ENCODE measurements at regions not wholly inside any gene's neighbourhood (a gene's known extent, or its start where the extent isn't known, plus 50 kb on each side); places are given as distances from the start of the nearest gene placed in this dataset.

DNA sequence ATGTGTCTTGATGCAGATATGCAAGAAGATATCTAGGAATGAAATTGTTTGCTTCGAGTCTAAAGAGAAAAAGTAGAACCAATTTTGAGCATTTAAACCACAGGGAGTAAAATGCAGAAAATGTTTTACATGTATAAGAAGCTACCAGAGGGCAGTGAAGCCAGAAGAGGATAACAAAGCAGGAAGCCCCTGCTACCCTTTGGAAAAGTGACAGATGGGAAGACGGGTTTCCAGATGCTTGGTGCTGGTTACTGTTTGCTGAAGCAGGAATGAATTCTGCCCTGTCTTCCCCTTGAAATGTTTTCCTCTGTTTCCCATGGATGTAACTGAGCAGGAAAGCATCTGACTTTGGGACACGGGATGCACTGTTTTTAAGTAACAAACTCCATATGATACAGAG is 822.2 kb downstream of the MRPL39 start:
- dilution Hi-C loops (cut with HindIII; ENCODE audit: low sequenced_read_pairs, unreplicated experiment) = no loop called here
- H3K14ac ChIP-seq (replicated peaks; ENCODE audit: low read depth, low read length) = no peak overlapping the region
- H4K5ac ChIP-seq (ENCODE audit: low read depth, low read length) = no peak overlapping the region

More for the DNA sequence above, 822.2 kb downstream of the MRPL39 start:
- Histone ChIP-seq H3K4me2 (ENCODE audit: low read depth, low read length) (no peak overlapping the region), H2BK20ac (ENCODE audit: low read depth, low read length) (no peak overlapping the region), H2BK15ac (ENCODE audit: low read depth, low read length) (no peak overlapping the region), H3K9me3 (ENCODE audit: control insufficient read depth, insufficient read depth, low read length) (no peaks in the 10 kb centered on the region), H3K4ac (ENCODE audit: low read depth, low read length) (no peak overlapping the region), H3K27ac (ENCODE audit: insufficient read depth, low read length) (no peak overlapping the region), H2BK5ac (ENCODE audit: low read depth, low read length, poor library complexity, severe bottlenecking) (no peak overlapping the region), H2AK5ac (ENCODE audit: low read depth, low read length) (no peak overlapping the region), H3K9ac (ENCODE audit: low read depth, low read length) (no peak overlapping the region), H3K23ac (ENCODE audit: low read depth, low read length) (no peak overlapping the region), H3K36me3 (ENCODE audit: control insufficient read depth, insufficient read depth, low read length) (no peaks in the 10 kb centered on the region), H4K20me1 (ENCODE audit: insufficient read depth, low read length) (no peaks in the 10 kb centered on the region), H3K27me3 (ENCODE audit: control insufficient read depth, insufficient read depth, low read length) (no peaks in the 10 kb centered on the region), H2BK120ac (ENCODE audit: low read depth, low read length) (no peak overlapping the region), H4K8ac (ENCODE audit: low read depth in 2 of 2, low read length in 2 of 2) (no peak overlapping the region), H3K56ac (ENCODE audit: extremely low read depth, insufficient read depth, low read length) (no peak overlapping the region), H2AK9ac (replicated peaks; ENCODE audit: low read depth, low read length, poor library complexity) (no peak overlapping the region), H4K91ac (ENCODE audit: insufficient read depth, low read depth, low read length) (no peak overlapping the region), H3K9me1 (ENCODE audit: insufficient read depth, low read length) (no peaks in the 10 kb centered on the region), H3K18ac (ENCODE audit: low read depth, low read length) (no peak overlapping the region), H3K4me1 (ENCODE audit: control insufficient read depth, insufficient read depth, low read length) (no peaks in the 10 kb centered on the region), H3K79me1 (ENCODE audit: low read depth in 1 of 2, low read length in 2 of 2) (no peaks in the 10 kb centered on the region), H3K4me3 (ENCODE audit: insufficient read depth, low read depth, low read length) (no peak overlapping the region), H2AFZ (replicated peaks; ENCODE audit: low read length, poor library complexity) (no peak overlapping the region)
- intact Hi-C loops (cut with micrococcal nuclease) (no loop called here), in situ Hi-C loops (cut with MboI; ENCODE audit: low sequenced_read_pairs) (no loop called here)
- 33% methylated on average over 1 of the region's 3 CpGs; no CpG with 5 or more reads in 1 of the 2 experiments for WGBS, 2 experiments (ENCODE audit: extremely low coverage in 2 of 2, insufficient read length in 1 of 2)
- DNase-seq (no peak), ATAC-seq (ENCODE audit: low read depth) (no peak)
- ChIA-PET POLR2A (ENCODE audit: unreplicated experiment) (no interaction called here), CTCF (no interaction called here)
- TF ChIP-seq NFE2L2 (IDR thresholded peaks at IDR 0.05; ENCODE audit: low read depth, low read length) = no peak
- TF ChIP-seq FOS (IDR thresholded peaks at IDR 0.05; ENCODE audit: low read depth, low read length) = no peak
- TF ChIP-seq SMC3 (IDR thresholded peaks at IDR 0.05; ENCODE audit: low read depth, low read length) = no peak
- TF ChIP-seq RAD21 (IDR thresholded peaks at IDR 0.05; ENCODE audit: low read length) = no peak
- TF ChIP-seq MAZ (IDR thresholded peaks at IDR 0.05; ENCODE audit: borderline replicate concordance, low read depth, low read length) = no peak
- TF ChIP-seq RFX5 (IDR thresholded peaks at IDR 0.05; ENCODE audit: low read depth, low read length) = no peak
- TF ChIP-seq BHLHE40 (IDR thresholded peaks at IDR 0.05; ENCODE audit: low read depth, low read length) = no peak
- no peak for TF ChIP-seq CEBPB (IDR thresholded peaks at IDR 0.05; ENCODE audit: low read depth, low read length)
- TF ChIP-seq, protein P1, sequence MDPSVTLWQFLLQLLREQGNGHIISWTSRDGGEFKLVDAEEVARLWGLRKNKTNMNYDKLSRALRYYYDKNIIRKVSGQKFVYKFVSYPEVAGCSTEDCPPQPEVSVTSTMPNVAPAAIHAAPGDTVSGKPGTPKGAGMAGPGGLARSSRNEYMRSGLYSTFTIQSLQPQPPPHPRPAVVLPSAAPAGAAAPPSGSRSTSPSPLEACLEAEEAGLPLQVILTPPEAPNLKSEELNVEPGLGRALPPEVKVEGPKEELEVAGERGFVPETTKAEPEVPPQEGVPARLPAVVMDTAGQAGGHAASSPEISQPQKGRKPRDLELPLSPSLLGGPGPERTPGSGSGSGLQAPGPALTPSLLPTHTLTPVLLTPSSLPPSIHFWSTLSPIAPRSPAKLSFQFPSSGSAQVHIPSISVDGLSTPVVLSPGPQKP (IDR thresholded peaks at IDR 0.05; ENCODE audit: borderline replicate concordance, low read depth, low read length) = no peak
- no peak for TF ChIP-seq RCOR1 (IDR thresholded peaks at IDR 0.05; ENCODE audit: insufficient replicate concordance, low read length)
- TF ChIP-seq CHD1 (IDR thresholded peaks at IDR 0.05; ENCODE audit: low read depth, low read length) = no peak
- TF ChIP-seq, protein P2, sequence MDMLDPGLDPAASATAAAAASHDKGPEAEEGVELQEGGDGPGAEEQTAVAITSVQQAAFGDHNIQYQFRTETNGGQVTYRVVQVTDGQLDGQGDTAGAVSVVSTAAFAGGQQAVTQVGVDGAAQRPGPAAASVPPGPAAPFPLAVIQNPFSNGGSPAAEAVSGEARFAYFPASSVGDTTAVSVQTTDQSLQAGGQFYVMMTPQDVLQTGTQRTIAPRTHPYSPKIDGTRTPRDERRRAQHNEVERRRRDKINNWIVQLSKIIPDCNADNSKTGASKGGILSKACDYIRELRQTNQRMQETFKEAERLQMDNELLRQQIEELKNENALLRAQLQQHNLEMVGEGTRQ (IDR thresholded peaks at IDR 0.05; ENCODE audit: low read depth, low read length) = no peak
- no TSS peak for BruUV-seq (replicated peaks)

Measured in IMR-90 (cell line).